Neural progenitor cell (in vitro differentiated cells): ENCODE measurements at regions not wholly inside any gene's neighbourhood (a gene's known extent, or its start where the extent isn't known, plus 50 kb on each side); places are given as distances from the start of the nearest gene placed in this dataset.
A peak's percentile ranks its signal among the peaks of the same experiment; 100 is the strongest.

Experiments
- DNase-seq: peaks from one replicate; pipeline ENCODE4 v3.0.0-alpha.2; 2016; ENCODE audit warnings: low spot score
- H2AFZ ChIP-seq: fragments of 200-600 bp; sonication (generic); replicated peaks from 2 replicates; pipeline ENCODE4 v1.6.1; 2016; ENCODE audit warnings: antibody characterized with exemption
- H3F3A ChIP-seq: fragments of 200-600 bp; sonication (generic); 2 replicates; pipeline ENCODE4 v1.6.1; 2016; ENCODE audit warnings: antibody characterized with exemption, low read depth
- H3K27ac ChIP-seq: fragments of 200-600 bp; sonication (generic); 2 replicates; pipeline ENCODE4 v1.5.1; 2016; ENCODE audit warnings: mild to moderate bottlenecking
- H3K27me3 ChIP-seq: fragments of 200-600 bp; sonication (generic); 2 replicates; pipeline ENCODE4 v1.6.1; 2016; ENCODE audit warnings: mild to moderate bottlenecking, moderate library complexity
- H3K36me3 ChIP-seq: fragments of 200-600 bp; sonication (generic); 2 replicates; pipeline ENCODE4 v1.5.1; 2016
- H3K4me1 ChIP-seq: fragments of 200-600 bp; sonication (generic); 2 replicates; pipeline ENCODE4 v1.6.1; 2016; ENCODE audit warnings: mixed run types
- H3K4me2 ChIP-seq: fragments of 200-600 bp; sonication (generic); 2 replicates; pipeline ENCODE4 v1.6.1; 2016
- H3K4me3 ChIP-seq: fragments of 200-600 bp; sonication (generic); 2 replicates; pipeline ENCODE4 v1.5.1; 2016
- H3K79me2 ChIP-seq: fragments of 200-600 bp; sonication (generic); 2 replicates; pipeline ENCODE4 v1.6.1; 2016; ENCODE audit warnings: low read depth
- H3K9ac ChIP-seq: fragments of 200-600 bp; sonication (generic); 2 replicates; pipeline ENCODE4 v1.6.1; 2016
- H3K9me3 ChIP-seq: fragments of 200-600 bp; sonication (generic); 2 replicates; pipeline ENCODE4 v1.5.1; 2016; ENCODE audit warnings: low read depth
- H4K20me1 ChIP-seq: fragments of 200-600 bp; sonication (generic); 2 replicates; pipeline ENCODE4 v1.6.1; 2016; ENCODE audit warnings: low read depth
- H3K27ac Mint-ChIP-seq: 3 replicates; pipeline ENCODE4 v1.8.0; 2021; ENCODE audit warnings: mixed read lengths
- H3K27me3 Mint-ChIP-seq: 2 replicates; pipeline ENCODE4 v1.8.0; 2022; ENCODE audit warnings: low read depth, mild to moderate bottlenecking, inconsistent platforms, moderate library complexity, mixed read lengths; ENCODE audit not compliant: insufficient read depth
- H3K36me3 Mint-ChIP-seq: 3 replicates; pipeline ENCODE4 v1.8.0; 2021; ENCODE audit warnings: mixed read lengths
- H3K4me1 Mint-ChIP-seq: 3 replicates; pipeline ENCODE4 v1.8.0; 2021; ENCODE audit warnings: mixed read lengths
- H3K4me3 Mint-ChIP-seq: 3 replicates; pipeline ENCODE4 v1.8.0; 2021; ENCODE audit warnings: mild to moderate bottlenecking, moderate library complexity, mixed read lengths
- H3K9me3 Mint-ChIP-seq: 3 replicates; pipeline ENCODE4 v1.8.0; 2020; ENCODE audit warnings: mixed read lengths
- EZH2 ChIP-seq: fragments of 200-600 bp; sonication (generic); IDR thresholded peaks from 2 replicates; pipeline ENCODE4 v1.6.1; 2017; ENCODE audit warnings: antibody characterized with exemption, mild to moderate bottlenecking, moderate library complexity
- EZH2phosphoT487 ChIP-seq: fragments of 200-600 bp; sonication (generic); IDR thresholded peaks from 2 replicates; pipeline ENCODE4 v1.6.1; 2017; ENCODE audit warnings: antibody characterized with exemption
- TF ChIP-seq, protein P1 (sequence below): fragments of 200-600 bp; sonication (generic); IDR thresholded peaks from 2 replicates; pipeline ENCODE4 v1.5.1; 2017; ENCODE audit warnings: antibody characterized with exemption, mild to moderate bottlenecking

GRCh38 chr2:234611209-234611608, 114.3 kb upstream of the ARL4C start:
- Histone ChIP-seq H3F3A (no peaks in the 10 kb centered on the region), H3K27me3 (no peaks in the 10 kb centered on the region), H4K20me1 (no peaks in the 10 kb centered on the region), H3K9me3 (no peaks in the 10 kb centered on the region), H3K27ac (no peak overlapping the region), H3K79me2 (no peaks in the 10 kb centered on the region), H3K36me3 (no peaks in the 10 kb centered on the region), H3K4me2 (no peak overlapping the region), H3K4me3 (no peak overlapping the region), H3K4me1 (no peaks in the 10 kb centered on the region), H2AFZ (peak overlapping the region; percentile 56), H3K9ac (no peak overlapping the region)
- Mint-ChIP-seq H3K9me3 (peaks cover 14% of the 10 kb centered on the region), H3K36me3 (peaks cover 5% of the 10 kb centered on the region), H3K27me3 (peaks cover 3% of the 10 kb centered on the region), H3K4me1 (peaks cover 2% of the 10 kb centered on the region), H3K27ac (no peak overlapping the region), H3K4me3 (no peak overlapping the region)
- no peak for DNase-seq
- TF ChIP-seq EZH2phosphoT487: no peak
- TF ChIP-seq, protein P1, sequence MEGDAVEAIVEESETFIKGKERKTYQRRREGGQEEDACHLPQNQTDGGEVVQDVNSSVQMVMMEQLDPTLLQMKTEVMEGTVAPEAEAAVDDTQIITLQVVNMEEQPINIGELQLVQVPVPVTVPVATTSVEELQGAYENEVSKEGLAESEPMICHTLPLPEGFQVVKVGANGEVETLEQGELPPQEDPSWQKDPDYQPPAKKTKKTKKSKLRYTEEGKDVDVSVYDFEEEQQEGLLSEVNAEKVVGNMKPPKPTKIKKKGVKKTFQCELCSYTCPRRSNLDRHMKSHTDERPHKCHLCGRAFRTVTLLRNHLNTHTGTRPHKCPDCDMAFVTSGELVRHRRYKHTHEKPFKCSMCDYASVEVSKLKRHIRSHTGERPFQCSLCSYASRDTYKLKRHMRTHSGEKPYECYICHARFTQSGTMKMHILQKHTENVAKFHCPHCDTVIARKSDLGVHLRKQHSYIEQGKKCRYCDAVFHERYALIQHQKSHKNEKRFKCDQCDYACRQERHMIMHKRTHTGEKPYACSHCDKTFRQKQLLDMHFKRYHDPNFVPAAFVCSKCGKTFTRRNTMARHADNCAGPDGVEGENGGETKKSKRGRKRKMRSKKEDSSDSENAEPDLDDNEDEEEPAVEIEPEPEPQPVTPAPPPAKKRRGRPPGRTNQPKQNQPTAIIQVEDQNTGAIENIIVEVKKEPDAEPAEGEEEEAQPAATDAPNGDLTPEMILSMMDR: peak; percentile 62

GRCh38 chr2:234608946-234609345, 112.1 kb upstream of the ARL4C start:
- Histone ChIP-seq H2AFZ (no peak overlapping the region), H3F3A (no peaks in the 10 kb centered on the region), H3K9ac (no peak overlapping the region), H3K4me3 (no peak overlapping the region), H3K79me2 (no peaks in the 10 kb centered on the region), H3K4me1 (no peaks in the 10 kb centered on the region), H3K9me3 (no peaks in the 10 kb centered on the region), H3K4me2 (no peak overlapping the region), H3K36me3 (no peaks in the 10 kb centered on the region), H4K20me1 (no peaks in the 10 kb centered on the region), H3K27me3 (no peaks in the 10 kb centered on the region), H3K27ac (no peak overlapping the region)
- H3K4me1 Mint-ChIP-seq: peaks cover 11% of the 10 kb centered on the region
- DNase-seq: no peak
- peaks cover 7% of the 10 kb centered on the region for H3K9me3 Mint-ChIP-seq
- H3K27ac Mint-ChIP-seq: no peak overlapping the region
- TF ChIP-seq EZH2phosphoT487 (no peak), EZH2 (no peak)
- TF ChIP-seq, protein P1: no peak
- H3K36me3 Mint-ChIP-seq: peaks cover 5% of the 10 kb centered on the region
- H3K4me3 Mint-ChIP-seq: no peak overlapping the region
- H3K27me3 Mint-ChIP-seq: peaks cover 16% of the 10 kb centered on the region

- Mint-ChIP-seq H3K27me3 (peaks cover 16% of the 10 kb centered on the region), H3K36me3 (peaks cover 5% of the 10 kb centered on the region), H3K4me1 (peaks cover 11% of the 10 kb centered on the region), H3K9me3 (peaks cover 10% of the 10 kb centered on the region), H3K27ac (no peak overlapping the region), H3K4me3 (no peak overlapping the region)
- no peak for TF ChIP-seq EZH2
- no peak for TF ChIP-seq EZH2phosphoT487
- TF ChIP-seq, protein P1: no peak
- Histone ChIP-seq H2AFZ (no peak overlapping the region), H3F3A (no peaks in the 10 kb centered on the region), H3K27me3 (no peaks in the 10 kb centered on the region), H3K27ac (no peak overlapping the region), H3K9ac (no peak overlapping the region), H3K4me2 (no peak overlapping the region), H4K20me1 (no peaks in the 10 kb centered on the region), H3K9me3 (no peaks in the 10 kb centered on the region), H3K36me3 (no peaks in the 10 kb centered on the region), H3K4me1 (no peaks in the 10 kb centered on the region), H3K4me3 (no peak overlapping the region), H3K79me2 (no peaks in the 10 kb centered on the region)
- DNase-seq: no peak
Measured at GRCh38 chr2:234607691-234608090, 110.8 kb upstream of the ARL4C start.

- peaks cover 16% of the 10 kb centered on the region for H3K27me3 Mint-ChIP-seq
- H3K27ac ChIP-seq: no peak overlapping the region
- H3K4me1 Mint-ChIP-seq: peaks cover 11% of the 10 kb centered on the region
- peaks cover 3% of the 10 kb centered on the region for H3K36me3 Mint-ChIP-seq
- no peaks in the 10 kb centered on the region for H3K36me3 ChIP-seq
- H3K4me1 ChIP-seq: no peaks in the 10 kb centered on the region
- no peaks in the 10 kb centered on the region for H3K27me3 ChIP-seq
- H3K4me2 ChIP-seq: no peak overlapping the region
- no peak for TF ChIP-seq EZH2
- no peak for TF ChIP-seq EZH2phosphoT487
- TF ChIP-seq, protein P1: no peak
- no peak overlapping the region for H3K27ac Mint-ChIP-seq
- H3K9me3 Mint-ChIP-seq: peaks cover 6% of the 10 kb centered on the region
- H3K79me2 ChIP-seq: no peaks in the 10 kb centered on the region
- no peak for DNase-seq
- H3K4me3 ChIP-seq: no peak overlapping the region
- no peak overlapping the region for H3K4me3 Mint-ChIP-seq
- no peaks in the 10 kb centered on the region for H4K20me1 ChIP-seq
- no peaks in the 10 kb centered on the region for H3K9me3 ChIP-seq
- H3F3A ChIP-seq: no peaks in the 10 kb centered on the region
- H3K9ac ChIP-seq: no peak overlapping the region
- no peak overlapping the region for H2AFZ ChIP-seq
Measured at GRCh38 chr2:234606896-234607295, 110.0 kb upstream of the ARL4C start.
